ENCODE measurements at regions not wholly inside any gene's neighbourhood (a gene's known extent, or its start where the extent isn't known, plus 50 kb on each side); places are given as distances from the start of the nearest gene placed in this dataset.

GRCh38 chr12:98084391-98084790, 431.0 kb upstream of the TMPO start:
- no peak for TF ChIP-seq GATA2 (IDR thresholded peaks at IDR 0.05; ENCODE audit: low read depth, low read length)
- TF ChIP-seq GATA3 (IDR thresholded peaks at IDR 0.05; ENCODE audit: low read depth, low read length): no peak

Data from SH-SY5Y (cell line).